ENCODE measurements at regions not wholly inside any gene's neighbourhood (a gene's known extent, or its start where the extent isn't known, plus 50 kb on each side); places are given as distances from the start of the nearest gene placed in this dataset.
"Not testable (repeated sequence)": the region's sequence is repeated elsewhere in the genome, so short reads cannot be mapped to it uniquely, and the experiment has no call there.

GRCh38 chr5:28301712-28302111 lies 1263.3 kb upstream of the CDH9 start:
- no peak for DNase-seq (ENCODE audit: low read depth in 1 of 2, low spot score in 1 of 2)
- H3K27me3 ChIP-seq (ENCODE audit: insufficient read depth, poor library complexity, severe bottlenecking), result no peaks in the 10 kb centered on the region
- no peak overlapping the region for H3K27ac ChIP-seq (replicated peaks)
- H3K4me3 ChIP-seq (replicated peaks; ENCODE audit: insufficient read depth, low read length), result no peak overlapping the region
- TF ChIP-seq CTCF (IDR thresholded peaks at IDR 0.05; ENCODE audit: insufficient read depth, low read length), result no peak
- TF ChIP-seq REST (IDR thresholded peaks at IDR 0.05; ENCODE audit: insufficient replicate concordance, low read depth), result no peak
- TF ChIP-seq POLR2AphosphoS5 (IDR thresholded peaks at IDR 0.05; ENCODE audit: low read depth), result no peak
- TF ChIP-seq SPI1 (IDR thresholded peaks at IDR 0.05; ENCODE audit: borderline replicate concordance, low read depth), result no peak
- no peak for TF ChIP-seq GABPA (IDR thresholded peaks at IDR 0.05; ENCODE audit: low read depth)

- TF ChIP-seq CTCF (IDR thresholded peaks at IDR 0.05; ENCODE audit: insufficient read depth, low read length), result no peak
- no peak for TF ChIP-seq SPI1 (IDR thresholded peaks at IDR 0.05; ENCODE audit: borderline replicate concordance, low read depth)
- TF ChIP-seq REST (IDR thresholded peaks at IDR 0.05; ENCODE audit: insufficient replicate concordance, low read depth), result no peak
- no peak for TF ChIP-seq GABPA (IDR thresholded peaks at IDR 0.05; ENCODE audit: low read depth)
- no peak for TF ChIP-seq POLR2AphosphoS5 (IDR thresholded peaks at IDR 0.05; ENCODE audit: low read depth)
- no peak for DNase-seq (ENCODE audit: low read depth in 1 of 2, low spot score in 1 of 2)
- Histone ChIP-seq H3K4me3 (replicated peaks; ENCODE audit: insufficient read depth, low read length) (no peak overlapping the region), H3K27me3 (ENCODE audit: insufficient read depth, poor library complexity, severe bottlenecking) (no peaks in the 10 kb centered on the region), H3K27ac (replicated peaks) (no peak overlapping the region)
These were observed 1258.0 kb upstream of the CDH9 start for GRCh38 chr5:28296254-28297013.

GRCh38 chr5:28287021-28287420 lies 1248.6 kb upstream of the CDH9 start:
- not testable (repeated sequence) for DNase-seq (ENCODE audit: low read depth in 1 of 2, low spot score in 1 of 2)

GRCh38 chr5:28286566-28286965 lies 1248.2 kb upstream of the CDH9 start:
- Histone ChIP-seq H3K27ac (replicated peaks) (no peak overlapping the region), H3K27me3 (ENCODE audit: insufficient read depth, poor library complexity, severe bottlenecking) (no peaks in the 10 kb centered on the region), H3K4me3 (replicated peaks; ENCODE audit: insufficient read depth, low read length) (no peak overlapping the region)
- no peak for TF ChIP-seq SPI1 (IDR thresholded peaks at IDR 0.05; ENCODE audit: borderline replicate concordance, low read depth)
- DNase-seq (ENCODE audit: low read depth in 1 of 2, low spot score in 1 of 2), result no peak

More at GRCh38 chr5:28287021-28287420, 1248.6 kb upstream of the CDH9 start:
- not testable (repeated sequence) for H3K27me3 ChIP-seq (ENCODE audit: insufficient read depth, poor library complexity, severe bottlenecking); H3K4me3 ChIP-seq (replicated peaks; ENCODE audit: insufficient read depth, low read length); H3K27ac ChIP-seq (replicated peaks)

GRCh38 chr5:28284788-28285187 lies 1246.4 kb upstream of the CDH9 start:
- DNase-seq (ENCODE audit: low read depth in 1 of 2, low spot score in 1 of 2), result no peak
- Histone ChIP-seq H3K27ac (replicated peaks) (no peak overlapping the region), H3K27me3 (ENCODE audit: insufficient read depth, poor library complexity, severe bottlenecking) (no peaks in the 10 kb centered on the region), H3K4me3 (replicated peaks; ENCODE audit: insufficient read depth, low read length) (no peak overlapping the region)
- TF ChIP-seq REST (IDR thresholded peaks at IDR 0.05; ENCODE audit: insufficient replicate concordance, low read depth) (no peak), POLR2AphosphoS5 (IDR thresholded peaks at IDR 0.05; ENCODE audit: low read depth) (no peak), GABPA (IDR thresholded peaks at IDR 0.05; ENCODE audit: low read depth) (no peak), CTCF (IDR thresholded peaks at IDR 0.05; ENCODE audit: insufficient read depth, low read length) (no peak), SPI1 (IDR thresholded peaks at IDR 0.05; ENCODE audit: borderline replicate concordance, low read depth) (no peak)

Data from HL-60 (cell line).